NCI-H82 treated with DMSO at 0.1 percent for 48 hours (cell line): ENCODE measurements at regions not wholly inside any gene's neighbourhood (a gene's known extent, or its start where the extent isn't known, plus 50 kb on each side); places are given as distances from the start of the nearest gene placed in this dataset.

ENCODE experiments used
- DNase-seq: peaks from one replicate; lab custom pipeline; 2025; ENCODE audit not compliant: unreplicated experiment; lab: John Stamatoyannopoulos, UW

DNA sequence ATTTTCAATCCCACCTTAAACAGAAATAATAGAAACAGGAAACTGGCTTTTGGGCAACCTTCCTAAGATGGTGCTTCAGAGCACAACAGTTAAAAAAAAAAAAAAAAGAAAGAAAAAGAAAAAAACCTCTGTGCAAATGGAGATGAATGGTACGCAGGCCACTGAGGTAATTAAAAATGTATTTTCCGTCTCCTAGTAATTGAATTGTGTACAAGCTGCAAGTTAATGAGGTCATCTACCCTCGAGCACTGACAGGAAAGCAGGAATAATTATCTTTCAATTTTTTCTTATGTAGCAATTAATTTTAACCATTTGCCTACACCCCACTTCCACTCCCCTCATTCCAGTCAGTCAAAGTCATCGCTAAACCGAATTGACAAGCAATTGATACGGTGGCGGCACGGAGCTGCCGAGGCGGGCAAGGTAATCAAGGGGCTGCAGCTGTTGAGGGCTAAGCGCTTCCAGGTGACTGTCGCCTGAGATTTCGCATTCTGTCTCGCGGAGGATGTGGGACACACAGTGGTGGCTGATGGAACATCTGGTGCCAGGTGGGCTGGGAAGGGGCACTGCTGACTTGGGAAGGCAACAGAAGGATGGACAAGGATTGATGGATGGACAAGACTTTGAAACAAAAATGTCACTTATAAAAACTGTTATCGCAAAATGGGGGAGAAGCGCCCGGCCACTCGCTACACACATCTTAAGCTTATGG lies 109.4 kb downstream of the RCN1 start:
- DNase-seq, result no peak

DNA sequence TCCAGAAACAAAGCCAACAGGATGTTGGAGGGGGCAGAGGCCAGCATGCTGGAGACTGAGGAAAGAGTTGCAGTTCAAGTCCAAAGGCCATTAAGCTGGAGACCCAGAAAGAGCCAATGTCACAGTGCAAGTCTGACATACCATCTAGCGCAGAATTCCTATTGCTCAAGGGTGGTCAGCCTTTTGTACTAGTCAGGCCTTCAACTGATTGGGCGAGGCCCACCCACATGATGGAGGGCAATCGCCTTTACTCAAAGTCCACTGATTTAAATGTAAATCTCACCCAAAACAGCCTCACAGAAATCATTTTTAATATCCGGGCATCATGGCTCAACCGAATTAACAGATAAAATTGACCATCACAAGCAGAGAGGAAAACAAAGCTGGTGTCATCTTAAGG lies 113.9 kb downstream of the RCN1 start:
- no peak for DNase-seq

DNA sequence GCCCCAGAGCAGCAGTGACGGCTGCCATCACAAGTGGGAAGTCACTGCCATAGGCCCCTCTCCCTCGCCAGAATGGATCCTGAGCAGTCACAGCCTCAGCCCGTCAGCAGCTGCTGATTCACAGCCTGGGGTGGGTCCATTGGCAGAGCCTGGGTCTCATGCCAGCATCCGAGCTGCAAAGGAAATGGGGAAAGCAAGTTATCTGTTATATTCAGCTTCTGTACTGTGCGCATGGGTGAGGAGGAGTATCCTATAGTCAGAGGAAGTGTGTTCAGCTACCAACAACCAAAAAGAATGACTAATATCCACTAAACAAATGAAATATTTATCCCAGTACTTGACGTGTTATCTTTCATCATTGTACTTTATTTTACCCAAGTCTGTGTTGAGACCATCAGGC lies 119.7 kb downstream of the RCN1 start:
- no peak for DNase-seq

- no peak for DNase-seq
Measured at GRCh38 chr11:32213223-32213622, 122.3 kb downstream of the RCN1 start.

GRCh38 chr11:32215157-32215556 lies 124.3 kb downstream of the RCN1 start:
- no peak for DNase-seq

- peak; percentile 94 for DNase-seq
Measured at GRCh38 chr11:32216749-32217148, 125.9 kb downstream of the RCN1 start.

GRCh38 chr11:32219320-32219719 lies 128.4 kb downstream of the RCN1 start:
- DNase-seq, result no peak

- no peak for DNase-seq
Measured at GRCh38 chr11:32221476-32222032, 130.7 kb downstream of the RCN1 start.

- no peak for DNase-seq
Measured at GRCh38 chr11:32224580-32224979, 133.7 kb downstream of the RCN1 start.

DNA sequence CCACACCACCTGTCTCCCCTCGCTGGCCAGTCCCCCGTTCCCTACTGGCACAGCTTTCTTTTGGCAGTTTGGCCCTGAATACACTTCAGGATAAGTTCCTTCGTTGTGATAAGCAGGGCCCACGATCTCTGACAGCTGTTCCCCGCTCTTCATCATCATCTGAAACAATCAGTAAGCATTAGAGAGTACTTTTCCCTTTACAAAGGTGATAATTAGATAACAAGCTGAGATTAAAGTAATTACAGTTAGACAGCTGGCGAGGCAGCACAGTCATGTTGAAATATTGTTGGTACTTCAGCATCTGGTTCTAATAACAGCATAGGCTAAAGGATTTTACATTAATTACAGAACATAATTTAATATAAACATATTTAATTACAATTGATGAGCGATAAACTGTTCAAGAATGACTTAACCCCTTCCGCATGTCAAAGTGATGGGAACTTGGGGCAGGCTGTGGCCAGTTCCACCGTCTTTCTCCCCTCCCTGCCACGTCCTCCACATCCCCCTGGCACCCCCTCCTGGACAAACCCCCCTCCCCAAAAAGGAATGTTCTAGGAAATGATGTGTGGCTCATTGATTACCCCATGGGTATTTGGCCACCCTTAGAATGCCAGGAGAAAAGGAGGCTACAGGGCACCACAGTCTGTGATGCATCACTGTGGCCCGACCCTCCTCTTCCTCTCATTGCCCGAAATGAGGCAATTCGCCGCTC lies 134.9 kb downstream of the RCN1 start:
- DNase-seq, result peak; percentile 95

DNA sequence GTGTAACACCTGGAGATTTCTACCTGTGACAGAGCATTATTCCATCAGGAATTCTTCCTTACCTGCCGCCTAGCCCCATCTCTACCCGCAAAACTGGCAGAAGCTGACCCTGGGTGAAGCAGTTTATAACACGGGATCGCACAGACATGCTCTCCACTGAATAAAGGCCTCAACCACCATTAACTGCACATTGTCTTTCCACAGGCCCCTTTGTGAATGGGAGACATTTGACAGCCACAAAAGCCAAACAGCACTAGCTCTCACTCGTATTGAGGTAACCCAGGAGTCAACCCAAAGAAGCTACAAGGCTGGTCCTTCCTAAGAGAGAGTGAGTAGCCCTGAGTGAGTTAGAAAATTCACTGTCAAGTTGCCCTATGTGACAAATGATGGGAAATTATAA lies 135.6 kb downstream of the RCN1 start:
- no peak for DNase-seq

- no peak for DNase-seq
Measured at GRCh38 chr11:32229576-32230240, 138.8 kb downstream of the RCN1 start.

DNA sequence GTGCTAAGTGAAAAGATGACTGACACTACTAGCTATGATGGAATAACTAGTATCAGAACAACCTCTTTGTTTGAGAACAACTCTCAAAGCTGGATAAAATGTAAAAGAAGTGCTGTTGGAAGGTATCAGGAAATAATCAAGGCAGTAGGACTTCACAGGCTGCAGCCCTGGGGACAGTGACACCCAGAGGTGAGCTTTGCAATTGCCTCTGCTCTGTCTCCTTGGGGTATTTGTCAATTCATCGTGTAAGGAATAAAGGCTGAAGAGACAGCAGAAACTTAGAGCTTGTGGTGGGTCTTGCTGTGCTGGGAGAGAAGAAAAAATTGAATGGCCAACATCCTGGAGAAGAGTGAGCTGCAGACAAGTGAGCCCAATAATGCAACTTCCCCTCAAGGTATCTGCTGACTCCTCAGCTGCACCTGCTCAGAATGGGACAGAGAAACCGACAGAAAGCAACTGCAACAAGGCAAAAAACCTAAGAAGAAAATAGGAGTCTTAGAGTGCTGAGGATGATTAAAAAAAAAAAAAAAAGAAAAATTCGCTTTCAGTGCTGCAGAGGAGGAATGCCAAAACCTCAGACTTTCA lies 141.1 kb downstream of the RCN1 start:
- no peak for DNase-seq

GRCh38 chr11:32232516-32232915 lies 141.6 kb downstream of the RCN1 start:
- DNase-seq, result no peak

DNA sequence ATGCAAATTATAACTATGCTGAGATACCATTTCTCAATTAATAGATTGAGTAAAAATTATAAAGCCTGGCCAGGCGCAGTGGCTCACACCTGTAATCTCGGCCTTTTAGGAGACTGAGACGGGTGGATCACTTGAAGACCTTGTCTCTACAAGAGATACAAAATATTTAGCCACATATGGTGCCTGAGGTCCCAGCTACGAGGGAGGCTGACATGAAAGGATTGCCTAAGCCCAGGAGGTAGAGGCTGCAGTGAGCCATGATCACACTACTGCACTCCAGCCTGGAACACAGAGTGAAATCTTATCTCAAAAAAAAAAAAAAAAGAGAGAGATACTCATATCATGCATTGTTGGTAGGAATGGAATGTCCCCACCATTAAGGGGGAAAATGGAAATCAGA lies 142.4 kb downstream of the RCN1 start:
- DNase-seq, result no peak

- DNase-seq, result no peak
Measured at GRCh38 chr11:32233928-32234327, 143.1 kb downstream of the RCN1 start.

- no peak for DNase-seq
Measured at GRCh38 chr11:32244453-32244852, 153.6 kb downstream of the RCN1 start.

DNA sequence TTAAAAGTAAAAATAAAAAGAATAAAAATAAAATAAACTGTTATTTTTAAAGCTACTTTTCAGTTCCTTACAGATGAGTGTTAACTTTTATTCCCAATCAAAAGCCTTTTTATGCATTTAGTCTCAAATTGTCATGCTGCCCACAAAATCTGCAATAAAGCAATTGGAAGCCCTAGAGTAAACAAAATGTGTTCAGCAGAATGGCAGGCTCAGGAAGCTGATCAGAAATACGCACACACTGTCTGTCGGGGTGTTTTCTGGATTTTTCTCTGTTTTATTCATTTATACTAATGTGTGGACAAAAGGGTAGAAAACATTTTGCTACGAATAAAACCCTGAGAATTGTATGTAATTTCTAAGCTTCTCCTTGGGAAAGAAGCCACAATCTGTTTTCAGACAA lies 162.8 kb downstream of the RCN1 start:
- no peak for DNase-seq

DNA sequence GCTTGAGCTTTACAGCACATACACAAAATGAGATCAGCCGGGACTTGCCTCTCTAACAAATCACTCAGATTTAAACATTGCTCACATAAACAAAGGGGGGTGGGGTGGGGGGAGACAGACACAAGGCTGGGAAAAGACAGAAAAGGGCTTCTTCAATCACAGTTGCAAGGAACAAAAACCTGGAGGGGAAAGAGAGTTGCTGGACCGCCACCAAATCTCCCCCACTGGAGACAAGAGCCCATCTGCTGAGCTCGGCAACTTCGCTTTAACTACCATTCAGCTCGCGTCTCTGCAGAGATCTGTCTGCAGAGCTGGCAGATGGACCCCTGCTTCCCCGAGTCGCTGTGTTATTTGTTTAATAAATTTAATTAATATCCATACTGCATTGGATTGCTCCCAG lies 165.0 kb downstream of the RCN1 start:
- peak; percentile 96 for DNase-seq

GRCh38 chr11:32256466-32256865 lies 165.6 kb downstream of the RCN1 start:
- DNase-seq, result no peak

- peak; percentile 41 for DNase-seq
Measured at GRCh38 chr11:32259641-32260081, 168.8 kb downstream of the RCN1 start.
